ENCODE measurements at regions not wholly inside any gene's neighbourhood (a gene's known extent, or its start where the extent isn't known, plus 50 kb on each side); places are given as distances from the start of the nearest gene placed in this dataset.

- no peak overlapping the region for H3K4me2 ChIP-seq (ENCODE audit: low read length)
- no peaks in the 10 kb centered on the region for H3K79me2 ChIP-seq (ENCODE audit: low read length)
Observed at GRCh38 chr2:59786684-59787083, 766.8 kb downstream of the BCL11A start.

DNA sequence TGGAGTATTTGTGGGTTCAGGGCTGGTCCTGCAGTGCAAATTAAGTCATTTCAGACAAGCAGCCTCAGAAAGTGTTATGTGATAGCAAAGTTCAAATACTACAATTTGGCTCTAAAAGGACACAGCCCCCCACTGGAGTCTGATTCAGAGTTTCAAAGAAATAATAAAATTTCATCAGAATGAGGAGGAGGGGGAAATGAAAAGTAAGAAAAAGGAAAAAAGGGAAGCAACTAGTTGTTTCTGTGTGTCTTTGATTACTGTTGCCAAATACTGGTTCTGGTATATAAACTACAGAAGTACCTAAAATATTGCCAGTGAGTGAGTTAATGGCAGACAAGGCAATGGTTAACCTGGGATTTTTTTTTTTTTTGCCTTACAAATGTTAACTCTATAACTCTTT, 773.9 kb downstream of the BCL11A start:
- Histone ChIP-seq H2AFZ (ENCODE audit: low read depth, low read length) (no peak overlapping the region), H3K79me2 (ENCODE audit: low read length) (no peaks in the 10 kb centered on the region), H3K9ac (ENCODE audit: low read length) (no peak overlapping the region), H3K36me3 (replicated peaks; ENCODE audit: low read depth, low read length) (no peaks in the 10 kb centered on the region), H3K27ac (ENCODE audit: low read length) (no peak overlapping the region), H3K4me3 (ENCODE audit: low read length) (no peak overlapping the region), H4K20me1 (ENCODE audit: insufficient read depth, low read length) (no peaks in the 10 kb centered on the region), H3K27me3 (ENCODE audit: low read depth, low read length) (no peaks in the 10 kb centered on the region), H3K4me2 (ENCODE audit: low read length) (no peak overlapping the region), H3K9me3 (ENCODE audit: insufficient read depth, low read length) (no peaks in the 10 kb centered on the region), H3K4me1 (ENCODE audit: low read length) (peaks cover 8% of the 10 kb centered on the region)
- TF ChIP-seq, protein P1, sequence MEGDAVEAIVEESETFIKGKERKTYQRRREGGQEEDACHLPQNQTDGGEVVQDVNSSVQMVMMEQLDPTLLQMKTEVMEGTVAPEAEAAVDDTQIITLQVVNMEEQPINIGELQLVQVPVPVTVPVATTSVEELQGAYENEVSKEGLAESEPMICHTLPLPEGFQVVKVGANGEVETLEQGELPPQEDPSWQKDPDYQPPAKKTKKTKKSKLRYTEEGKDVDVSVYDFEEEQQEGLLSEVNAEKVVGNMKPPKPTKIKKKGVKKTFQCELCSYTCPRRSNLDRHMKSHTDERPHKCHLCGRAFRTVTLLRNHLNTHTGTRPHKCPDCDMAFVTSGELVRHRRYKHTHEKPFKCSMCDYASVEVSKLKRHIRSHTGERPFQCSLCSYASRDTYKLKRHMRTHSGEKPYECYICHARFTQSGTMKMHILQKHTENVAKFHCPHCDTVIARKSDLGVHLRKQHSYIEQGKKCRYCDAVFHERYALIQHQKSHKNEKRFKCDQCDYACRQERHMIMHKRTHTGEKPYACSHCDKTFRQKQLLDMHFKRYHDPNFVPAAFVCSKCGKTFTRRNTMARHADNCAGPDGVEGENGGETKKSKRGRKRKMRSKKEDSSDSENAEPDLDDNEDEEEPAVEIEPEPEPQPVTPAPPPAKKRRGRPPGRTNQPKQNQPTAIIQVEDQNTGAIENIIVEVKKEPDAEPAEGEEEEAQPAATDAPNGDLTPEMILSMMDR (IDR thresholded peaks at IDR 0.05; ENCODE audit: low read depth, low read length), result no peak
- no peak for TF ChIP-seq EZH2phosphoT487 (IDR thresholded peaks at IDR 0.05; ENCODE audit: low read depth)

More at GRCh38 chr2:59786684-59787083, 766.8 kb downstream of the BCL11A start:
- Histone ChIP-seq H3K4me1 (ENCODE audit: low read length) (no peaks in the 10 kb centered on the region), H3K36me3 (replicated peaks; ENCODE audit: low read depth, low read length) (no peaks in the 10 kb centered on the region), H3K9ac (ENCODE audit: low read length) (no peak overlapping the region), H3K9me3 (ENCODE audit: insufficient read depth, low read length) (no peaks in the 10 kb centered on the region), H2AFZ (ENCODE audit: low read depth, low read length) (no peak overlapping the region), H3K27me3 (ENCODE audit: low read depth, low read length) (no peaks in the 10 kb centered on the region), H3K27ac (ENCODE audit: low read length) (no peak overlapping the region), H3K4me3 (ENCODE audit: low read length) (no peak overlapping the region), H4K20me1 (ENCODE audit: insufficient read depth, low read length) (no peaks in the 10 kb centered on the region)
- TF ChIP-seq, protein P1 (IDR thresholded peaks at IDR 0.05; ENCODE audit: low read depth, low read length), result no peak
- TF ChIP-seq EZH2phosphoT487 (IDR thresholded peaks at IDR 0.05; ENCODE audit: low read depth), result no peak

GRCh38 chr2:59777120-59777519, 776.3 kb downstream of the BCL11A start:
- Histone ChIP-seq H3K9me3 (ENCODE audit: insufficient read depth, low read length) (no peaks in the 10 kb centered on the region), H3K4me2 (ENCODE audit: low read length) (no peak overlapping the region), H3K9ac (ENCODE audit: low read length) (no peak overlapping the region), H3K4me1 (ENCODE audit: low read length) (peaks cover 8% of the 10 kb centered on the region), H4K20me1 (ENCODE audit: insufficient read depth, low read length) (no peaks in the 10 kb centered on the region), H3K27ac (ENCODE audit: low read length) (no peak overlapping the region), H3K4me3 (ENCODE audit: low read length) (no peak overlapping the region), H3K27me3 (ENCODE audit: low read depth, low read length) (no peaks in the 10 kb centered on the region), H2AFZ (ENCODE audit: low read depth, low read length) (no peak overlapping the region), H3K79me2 (ENCODE audit: low read length) (no peaks in the 10 kb centered on the region), H3K36me3 (replicated peaks; ENCODE audit: low read depth, low read length) (no peaks in the 10 kb centered on the region)
- no peak for TF ChIP-seq EZH2phosphoT487 (IDR thresholded peaks at IDR 0.05; ENCODE audit: low read depth)
- TF ChIP-seq, protein P1 (IDR thresholded peaks at IDR 0.05; ENCODE audit: low read depth, low read length), result no peak

- Histone ChIP-seq H4K20me1 (ENCODE audit: insufficient read depth, low read length) (no peaks in the 10 kb centered on the region), H3K27me3 (ENCODE audit: low read depth, low read length) (no peaks in the 10 kb centered on the region), H3K4me1 (ENCODE audit: low read length) (peaks cover 8% of the 10 kb centered on the region), H2AFZ (ENCODE audit: low read depth, low read length) (no peak overlapping the region), H3K9ac (ENCODE audit: low read length) (no peak overlapping the region), H3K4me2 (ENCODE audit: low read length) (no peak overlapping the region), H3K4me3 (ENCODE audit: low read length) (no peak overlapping the region), H3K79me2 (ENCODE audit: low read length) (no peaks in the 10 kb centered on the region), H3K27ac (ENCODE audit: low read length) (no peak overlapping the region), H3K9me3 (ENCODE audit: insufficient read depth, low read length) (no peaks in the 10 kb centered on the region), H3K36me3 (replicated peaks; ENCODE audit: low read depth, low read length) (no peaks in the 10 kb centered on the region)
- no peak for TF ChIP-seq EZH2phosphoT487 (IDR thresholded peaks at IDR 0.05; ENCODE audit: low read depth)
- TF ChIP-seq, protein P1 (IDR thresholded peaks at IDR 0.05; ENCODE audit: low read depth, low read length), result no peak
Observed at GRCh38 chr2:59776726-59777008, 776.8 kb downstream of the BCL11A start.

Data from OCI-LY3 (cell line).